Mesothelial cell of epicardium (in vitro differentiated cells): ENCODE measurements at regions not wholly inside any gene's neighbourhood (a gene's known extent, or its start where the extent isn't known, plus 50 kb on each side); places are given as distances from the start of the nearest gene placed in this dataset.

ENCODE experiments used
- DNase-seq, 2 experiments: peaks; one replicate each; pipeline ENCODE4 v3.0.0; 2021; ENCODE audit warnings: low spot score in 2 of 2; ENCODE audit not compliant: unreplicated experiment in 2 of 2
- H3K27ac Mint-ChIP-seq: 2 replicates; pipeline ENCODE4 v1.8.0; 2021; ENCODE audit warnings: mixed read lengths
- H3K27me3 Mint-ChIP-seq: 2 replicates; pipeline ENCODE4 v1.8.0; 2021; ENCODE audit warnings: low read depth, mixed read lengths
- H3K36me3 Mint-ChIP-seq: 2 replicates; pipeline ENCODE4 v1.8.0; 2021; ENCODE audit warnings: mixed read lengths
- H3K4me1 Mint-ChIP-seq: 2 replicates; pipeline ENCODE4 v1.8.0; 2021; ENCODE audit warnings: mixed read lengths
- H3K4me3 Mint-ChIP-seq: 2 replicates; pipeline ENCODE4 v1.8.0; 2021; ENCODE audit warnings: mild to moderate bottlenecking, moderate library complexity, mixed read lengths
- H3K9me3 Mint-ChIP-seq: 2 replicates; pipeline ENCODE4 v1.8.0; 2021; ENCODE audit warnings: mixed read lengths
- TF ChIP-seq, protein P1 (sequence below): fragments of 200-600 bp; sonication (generic); IDR thresholded peaks from one replicate; pipeline ENCODE4 v1.5.0; 2021; ENCODE audit warnings: antibody characterized with exemption; ENCODE audit not compliant: unreplicated experiment

GRCh38 chr13:78816154-78816553, 157.2 kb upstream of the OBI1 start:
- DNase-seq: no peak
- H3K4me3 Mint-ChIP-seq: no peak overlapping the region
- H3K4me1 Mint-ChIP-seq: no peaks in the 10 kb centered on the region
- no peaks in the 10 kb centered on the region for H3K36me3 Mint-ChIP-seq
- peaks cover 33% of the 10 kb centered on the region for H3K27me3 Mint-ChIP-seq
- no peak overlapping the region for H3K27ac Mint-ChIP-seq
- H3K9me3 Mint-ChIP-seq: no peaks in the 10 kb centered on the region
- TF ChIP-seq, protein P1, sequence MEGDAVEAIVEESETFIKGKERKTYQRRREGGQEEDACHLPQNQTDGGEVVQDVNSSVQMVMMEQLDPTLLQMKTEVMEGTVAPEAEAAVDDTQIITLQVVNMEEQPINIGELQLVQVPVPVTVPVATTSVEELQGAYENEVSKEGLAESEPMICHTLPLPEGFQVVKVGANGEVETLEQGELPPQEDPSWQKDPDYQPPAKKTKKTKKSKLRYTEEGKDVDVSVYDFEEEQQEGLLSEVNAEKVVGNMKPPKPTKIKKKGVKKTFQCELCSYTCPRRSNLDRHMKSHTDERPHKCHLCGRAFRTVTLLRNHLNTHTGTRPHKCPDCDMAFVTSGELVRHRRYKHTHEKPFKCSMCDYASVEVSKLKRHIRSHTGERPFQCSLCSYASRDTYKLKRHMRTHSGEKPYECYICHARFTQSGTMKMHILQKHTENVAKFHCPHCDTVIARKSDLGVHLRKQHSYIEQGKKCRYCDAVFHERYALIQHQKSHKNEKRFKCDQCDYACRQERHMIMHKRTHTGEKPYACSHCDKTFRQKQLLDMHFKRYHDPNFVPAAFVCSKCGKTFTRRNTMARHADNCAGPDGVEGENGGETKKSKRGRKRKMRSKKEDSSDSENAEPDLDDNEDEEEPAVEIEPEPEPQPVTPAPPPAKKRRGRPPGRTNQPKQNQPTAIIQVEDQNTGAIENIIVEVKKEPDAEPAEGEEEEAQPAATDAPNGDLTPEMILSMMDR: no peak

DNA sequence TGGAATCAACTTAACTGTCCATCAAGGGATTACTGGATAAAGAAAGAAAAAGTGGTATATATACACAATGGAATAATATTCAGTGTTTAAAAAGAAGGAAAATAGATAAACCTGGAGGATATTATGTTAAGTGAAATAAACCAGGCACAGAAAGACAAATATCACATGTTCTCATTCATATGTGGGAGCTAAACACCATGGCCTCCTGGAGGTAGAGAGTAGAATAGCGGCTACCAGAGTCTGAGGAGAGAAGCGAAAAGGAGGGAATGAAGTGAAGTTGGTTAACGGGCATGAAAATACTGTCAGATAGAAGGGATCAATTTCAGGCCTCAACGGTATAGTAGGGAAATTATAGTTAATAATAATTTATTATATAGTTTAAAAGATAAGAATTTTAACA, 147.5 kb upstream of the OBI1 start:
- H3K36me3 Mint-ChIP-seq: no peaks in the 10 kb centered on the region
- DNase-seq: no peak
- H3K9me3 Mint-ChIP-seq: peaks cover 16% of the 10 kb centered on the region
- H3K27me3 Mint-ChIP-seq: peaks cover 39% of the 10 kb centered on the region
- H3K4me3 Mint-ChIP-seq: no peak overlapping the region
- TF ChIP-seq, protein P1: no peak
- H3K4me1 Mint-ChIP-seq: no peaks in the 10 kb centered on the region
- no peak overlapping the region for H3K27ac Mint-ChIP-seq

DNA sequence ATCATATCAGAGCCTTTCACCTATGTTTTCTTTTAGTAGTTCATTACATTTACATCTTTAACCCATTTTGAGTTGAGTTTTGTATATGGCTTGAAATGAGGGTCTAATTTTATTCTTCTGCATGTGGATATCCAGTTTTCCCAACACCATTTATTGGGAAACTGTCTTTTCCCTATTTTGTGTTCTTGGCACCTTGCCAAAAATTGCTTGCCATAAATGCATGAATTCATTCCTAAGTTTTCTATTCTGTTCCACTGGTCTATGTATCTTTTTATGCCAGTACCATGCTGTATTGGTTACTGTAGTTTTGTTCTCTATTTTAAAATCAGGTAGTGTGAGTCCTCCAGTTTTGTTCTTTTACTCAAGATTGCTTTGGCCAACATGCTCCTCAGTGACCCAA, 144.0 kb upstream of the OBI1 start:
- H3K9me3 Mint-ChIP-seq: peaks cover 16% of the 10 kb centered on the region
- TF ChIP-seq, protein P1: no peak
- H3K4me1 Mint-ChIP-seq: no peaks in the 10 kb centered on the region
- DNase-seq: no peak
- H3K36me3 Mint-ChIP-seq: no peaks in the 10 kb centered on the region
- H3K4me3 Mint-ChIP-seq: no peak overlapping the region
- no peak overlapping the region for H3K27ac Mint-ChIP-seq
- peaks cover 36% of the 10 kb centered on the region for H3K27me3 Mint-ChIP-seq

GRCh38 chr13:78787190-78787589, 128.2 kb upstream of the OBI1 start:
- no peak overlapping the region for H3K27ac Mint-ChIP-seq
- TF ChIP-seq, protein P1: no peak
- H3K4me3 Mint-ChIP-seq: no peak overlapping the region
- H3K27me3 Mint-ChIP-seq: peaks cover 50% of the 10 kb centered on the region
- DNase-seq: no peak
- no peaks in the 10 kb centered on the region for H3K36me3 Mint-ChIP-seq
- no peaks in the 10 kb centered on the region for H3K4me1 Mint-ChIP-seq
- no peaks in the 10 kb centered on the region for H3K9me3 Mint-ChIP-seq

DNA sequence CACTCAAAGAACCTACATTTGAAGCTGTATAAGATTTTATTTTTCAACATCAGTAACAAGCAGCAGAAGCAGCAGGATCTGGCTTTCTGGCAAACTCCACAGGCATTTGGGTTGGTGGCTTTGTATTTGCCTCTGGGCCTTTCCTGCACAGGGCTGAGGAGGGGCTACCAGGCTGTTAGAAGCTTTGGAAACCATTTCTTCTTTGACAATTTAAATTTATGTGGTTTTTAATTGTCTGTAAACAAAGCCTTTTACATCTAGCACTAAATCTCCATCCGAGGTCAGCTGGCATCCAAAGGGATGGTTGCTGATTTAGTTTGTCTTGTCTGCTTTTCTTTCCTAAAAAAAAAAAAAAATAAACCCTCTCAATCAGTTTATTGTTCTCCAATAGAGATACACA, 127.5 kb upstream of the OBI1 start:
- no peaks in the 10 kb centered on the region for H3K4me1 Mint-ChIP-seq

More for the DNA sequence above, 127.5 kb upstream of the OBI1 start:
- TF ChIP-seq, protein P1: no peak
- no peak overlapping the region for H3K27ac Mint-ChIP-seq
- no peak overlapping the region for H3K4me3 Mint-ChIP-seq
- no peak for DNase-seq
- H3K27me3 Mint-ChIP-seq: peaks cover 53% of the 10 kb centered on the region
- H3K9me3 Mint-ChIP-seq: no peaks in the 10 kb centered on the region
- H3K36me3 Mint-ChIP-seq: no peaks in the 10 kb centered on the region
